ENCODE measurements at regions not wholly inside any gene's neighbourhood (a gene's known extent, or its start where the extent isn't known, plus 50 kb on each side); places are given as distances from the start of the nearest gene placed in this dataset.

DNA sequence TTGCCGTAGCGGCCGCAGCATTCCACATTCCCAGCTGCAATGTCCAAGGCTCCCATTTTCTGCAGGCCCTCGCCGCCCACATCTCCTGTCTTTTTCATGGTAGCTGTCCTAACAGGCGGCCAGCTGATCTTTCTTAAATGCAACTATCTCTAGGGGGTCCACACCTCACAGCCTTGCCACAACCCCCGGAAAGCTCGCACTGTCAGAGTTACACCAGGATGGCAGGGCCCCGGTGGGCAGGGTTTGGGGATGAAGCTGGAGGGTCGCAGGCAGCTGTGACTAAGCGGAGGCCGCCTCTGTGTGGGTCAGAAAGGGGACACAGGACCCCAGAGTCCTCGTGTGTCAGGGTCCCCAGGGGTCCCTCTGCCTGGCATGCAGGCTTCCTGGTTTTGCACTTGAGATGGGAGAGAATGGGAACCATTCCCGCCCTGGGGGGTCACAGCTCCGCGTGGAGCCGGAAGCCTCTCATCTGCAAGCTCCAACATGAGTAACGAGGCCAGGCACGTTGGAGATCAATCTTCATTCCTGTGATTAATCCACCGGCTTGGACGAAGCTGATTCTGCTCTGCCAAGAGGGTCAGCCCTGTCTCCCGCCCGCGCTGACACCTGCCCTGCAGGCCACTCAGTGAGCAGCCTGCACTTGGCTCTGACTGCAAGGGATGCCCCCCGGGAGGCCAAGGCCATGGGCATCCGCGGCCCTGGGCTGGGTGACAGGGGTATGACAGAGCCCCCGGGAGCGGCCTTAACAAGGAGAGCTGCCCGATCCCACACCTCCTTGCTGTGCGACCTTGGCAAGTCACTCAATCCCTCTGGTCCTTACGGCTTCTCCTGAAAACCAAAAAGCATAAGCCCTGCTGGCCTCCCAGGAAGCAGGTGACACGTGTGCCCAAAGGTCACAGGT is 97.9 kb downstream of the ADRA2C start:
- Histone ChIP-seq H3K4me3 (no peak overlapping the region), H2AFZ (no peak overlapping the region), H3K79me2 (no peaks in the 10 kb centered on the region), H3K27me3 (peaks cover 14% of the 10 kb centered on the region), H3K36me3 (replicated peaks; ENCODE audit: insufficient read depth, low read depth) (no peaks in the 10 kb centered on the region), H3K4me2 (no peak overlapping the region), H3K9me2 (replicated peaks; ENCODE audit: insufficient read depth) (no peaks in the 10 kb centered on the region), H3K4me1 (ENCODE audit: insufficient read depth) (no peaks in the 10 kb centered on the region), H4K20me1 (ENCODE audit: insufficient read depth, poor library complexity, severe bottlenecking) (no peaks in the 10 kb centered on the region), H3K27ac (no peak overlapping the region), H3K9me3 (ENCODE audit: low read depth) (no peaks in the 10 kb centered on the region)
- TF ChIP-seq EZH2phosphoT487 (IDR thresholded peaks at IDR 0.05; ENCODE audit: low read depth, severe bottlenecking, unreplicated experiment) (no peak), EZH2 (IDR thresholded peaks at IDR 0.05; ENCODE audit: borderline replicate concordance) (no peak)
- TF ChIP-seq, protein P1, sequence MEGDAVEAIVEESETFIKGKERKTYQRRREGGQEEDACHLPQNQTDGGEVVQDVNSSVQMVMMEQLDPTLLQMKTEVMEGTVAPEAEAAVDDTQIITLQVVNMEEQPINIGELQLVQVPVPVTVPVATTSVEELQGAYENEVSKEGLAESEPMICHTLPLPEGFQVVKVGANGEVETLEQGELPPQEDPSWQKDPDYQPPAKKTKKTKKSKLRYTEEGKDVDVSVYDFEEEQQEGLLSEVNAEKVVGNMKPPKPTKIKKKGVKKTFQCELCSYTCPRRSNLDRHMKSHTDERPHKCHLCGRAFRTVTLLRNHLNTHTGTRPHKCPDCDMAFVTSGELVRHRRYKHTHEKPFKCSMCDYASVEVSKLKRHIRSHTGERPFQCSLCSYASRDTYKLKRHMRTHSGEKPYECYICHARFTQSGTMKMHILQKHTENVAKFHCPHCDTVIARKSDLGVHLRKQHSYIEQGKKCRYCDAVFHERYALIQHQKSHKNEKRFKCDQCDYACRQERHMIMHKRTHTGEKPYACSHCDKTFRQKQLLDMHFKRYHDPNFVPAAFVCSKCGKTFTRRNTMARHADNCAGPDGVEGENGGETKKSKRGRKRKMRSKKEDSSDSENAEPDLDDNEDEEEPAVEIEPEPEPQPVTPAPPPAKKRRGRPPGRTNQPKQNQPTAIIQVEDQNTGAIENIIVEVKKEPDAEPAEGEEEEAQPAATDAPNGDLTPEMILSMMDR (IDR thresholded peaks at IDR 0.05; ENCODE audit: poor library complexity) = no peak
- WGBS (ENCODE audit: low lambda C conversion rate, missing lambda C conversion rate) = 86% methylated on average over 30 of the region's 33 CpGs
- no peak for DNase-seq (ENCODE audit: low spot score)

DNA sequence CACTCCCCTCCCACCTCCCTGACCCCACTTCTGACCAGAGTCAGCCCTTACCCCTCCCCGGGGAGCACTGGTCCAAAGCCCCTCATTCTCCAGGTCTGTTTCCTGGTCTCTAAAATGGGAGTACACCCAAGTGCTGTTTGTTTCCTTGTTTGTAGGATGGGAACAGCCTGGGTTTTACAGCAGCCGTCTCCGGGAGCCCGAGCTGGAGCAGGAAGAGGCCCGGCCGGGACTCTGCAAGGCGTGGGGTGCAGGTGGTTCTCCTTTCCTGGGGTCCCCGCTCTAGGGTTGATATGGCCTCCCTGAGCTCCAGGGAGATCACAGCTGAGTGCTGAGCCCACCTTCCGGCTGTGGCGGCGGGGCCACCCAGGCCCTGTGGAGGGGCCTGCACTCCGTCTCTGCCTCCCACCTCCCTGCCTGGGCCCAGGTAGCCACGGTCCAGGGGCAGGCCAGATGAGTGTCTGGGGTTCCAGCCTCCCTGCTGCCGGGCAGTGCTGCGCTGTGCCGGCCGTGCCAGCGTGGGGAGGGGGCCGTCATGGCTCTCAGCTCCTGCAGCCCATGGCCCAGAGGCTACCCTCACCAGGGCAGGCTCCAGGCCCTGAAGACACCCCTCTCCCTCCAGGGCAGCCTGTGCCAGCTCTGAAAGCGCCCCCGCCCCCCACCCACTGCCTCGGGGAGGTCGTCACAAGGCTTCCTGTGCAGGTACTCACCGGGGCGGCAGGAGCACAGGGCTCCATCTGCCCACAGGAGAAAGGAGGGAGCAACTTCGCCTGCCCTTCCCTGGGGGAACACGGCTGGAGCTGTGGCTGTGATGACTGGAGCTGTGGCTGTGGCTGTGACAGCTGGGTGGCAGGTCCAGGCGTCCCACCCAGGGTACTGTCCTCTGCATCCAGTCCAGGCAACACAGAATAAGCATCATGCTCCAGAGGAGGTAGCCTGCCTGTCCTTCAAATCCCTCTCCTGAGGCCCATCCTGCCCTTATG is 98.8 kb downstream of the ADRA2C start:
- DNase-seq (ENCODE audit: low spot score) = no peak
- H3K9me2 ChIP-seq (replicated peaks; ENCODE audit: insufficient read depth) = no peaks in the 10 kb centered on the region
- H3K27me3 ChIP-seq = peaks cover 20% of the 10 kb centered on the region
- no peaks in the 10 kb centered on the region for H3K36me3 ChIP-seq (replicated peaks; ENCODE audit: insufficient read depth, low read depth)
- no peak overlapping the region for H3K4me3 ChIP-seq
- H4K20me1 ChIP-seq (ENCODE audit: insufficient read depth, poor library complexity, severe bottlenecking) = no peaks in the 10 kb centered on the region
- no peaks in the 10 kb centered on the region for H3K4me1 ChIP-seq (ENCODE audit: insufficient read depth)
- H3K79me2 ChIP-seq = no peaks in the 10 kb centered on the region
- H2AFZ ChIP-seq = no peak overlapping the region
- H3K4me2 ChIP-seq = no peak overlapping the region
- no peak overlapping the region for H3K27ac ChIP-seq
- no peaks in the 10 kb centered on the region for H3K9me3 ChIP-seq (ENCODE audit: low read depth)
- TF ChIP-seq, protein P1 (IDR thresholded peaks at IDR 0.05; ENCODE audit: poor library complexity) = no peak
- TF ChIP-seq EZH2 (IDR thresholded peaks at IDR 0.05; ENCODE audit: borderline replicate concordance) (no peak), EZH2phosphoT487 (IDR thresholded peaks at IDR 0.05; ENCODE audit: low read depth, severe bottlenecking, unreplicated experiment) (no peak)
- 89% methylated on average over 26 of the region's 28 CpGs for WGBS (ENCODE audit: low lambda C conversion rate, missing lambda C conversion rate)

DNA sequence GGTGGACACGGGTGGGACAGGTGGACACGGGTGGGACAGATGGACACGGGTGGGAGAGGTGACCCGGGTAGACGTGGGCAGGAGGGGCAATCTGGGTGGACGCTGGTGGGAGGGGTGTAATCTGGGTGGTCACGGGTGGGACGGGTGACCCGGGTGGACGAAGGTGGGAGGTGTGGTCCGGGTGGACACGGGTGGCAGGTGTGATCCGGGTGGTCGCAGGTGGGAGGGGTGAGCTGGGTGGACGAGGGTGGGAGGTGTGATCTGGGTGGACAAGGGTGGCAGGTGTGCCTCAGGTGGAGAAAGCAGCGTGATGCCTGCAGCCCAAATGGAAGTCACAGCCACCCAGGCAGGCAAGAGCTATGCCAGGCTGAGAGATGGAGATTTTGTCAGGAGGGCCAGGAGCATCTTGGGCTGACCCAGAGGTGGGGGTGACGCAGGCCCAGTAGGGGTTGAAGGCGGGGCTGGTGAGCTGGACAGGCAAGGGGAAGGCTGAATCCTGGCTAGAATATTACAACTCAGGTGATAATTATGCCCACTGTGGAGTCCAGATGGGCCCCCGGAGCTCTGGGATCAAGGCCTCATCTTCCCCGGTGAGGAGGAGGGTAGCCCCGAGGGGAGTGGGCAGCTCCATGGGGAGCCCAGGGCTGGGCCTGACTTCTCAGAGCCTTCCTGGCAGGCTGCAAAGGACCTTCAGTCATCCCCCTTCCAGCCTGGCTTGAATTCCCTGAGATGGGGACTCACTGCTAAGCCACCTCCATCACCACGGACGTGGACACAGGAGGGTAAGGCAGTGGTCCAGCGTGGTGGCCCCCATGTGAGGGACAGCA is 100.0 kb downstream of the ADRA2C start:
- no peak overlapping the region for H3K27ac ChIP-seq
- H3K4me3 ChIP-seq = no peak overlapping the region
- H3K4me2 ChIP-seq = no peak overlapping the region
- no peaks in the 10 kb centered on the region for H4K20me1 ChIP-seq (ENCODE audit: insufficient read depth, poor library complexity, severe bottlenecking)
- 86% methylated on average over 7 of the region's 24 CpGs for WGBS (ENCODE audit: low lambda C conversion rate, missing lambda C conversion rate)
- no peak for DNase-seq (ENCODE audit: low spot score)
- H3K9me2 ChIP-seq (replicated peaks; ENCODE audit: insufficient read depth) = no peaks in the 10 kb centered on the region
- H3K36me3 ChIP-seq (replicated peaks; ENCODE audit: insufficient read depth, low read depth) = no peaks in the 10 kb centered on the region
- peaks cover 32% of the 10 kb centered on the region for H3K27me3 ChIP-seq
- H3K79me2 ChIP-seq = no peaks in the 10 kb centered on the region
- H3K4me1 ChIP-seq (ENCODE audit: insufficient read depth) = no peaks in the 10 kb centered on the region
- TF ChIP-seq, protein P1 (IDR thresholded peaks at IDR 0.05; ENCODE audit: poor library complexity) = no peak
- TF ChIP-seq EZH2 (IDR thresholded peaks at IDR 0.05; ENCODE audit: borderline replicate concordance) (no peak), EZH2phosphoT487 (IDR thresholded peaks at IDR 0.05; ENCODE audit: low read depth, severe bottlenecking, unreplicated experiment) (no peak)
- no peaks in the 10 kb centered on the region for H3K9me3 ChIP-seq (ENCODE audit: low read depth)
- H2AFZ ChIP-seq = no peak overlapping the region

All from hepatocyte (in vitro differentiated cells).